ENCODE measurements at regions not wholly inside any gene's neighbourhood (a gene's known extent, or its start where the extent isn't known, plus 50 kb on each side); places are given as distances from the start of the nearest gene placed in this dataset.

DNA sequence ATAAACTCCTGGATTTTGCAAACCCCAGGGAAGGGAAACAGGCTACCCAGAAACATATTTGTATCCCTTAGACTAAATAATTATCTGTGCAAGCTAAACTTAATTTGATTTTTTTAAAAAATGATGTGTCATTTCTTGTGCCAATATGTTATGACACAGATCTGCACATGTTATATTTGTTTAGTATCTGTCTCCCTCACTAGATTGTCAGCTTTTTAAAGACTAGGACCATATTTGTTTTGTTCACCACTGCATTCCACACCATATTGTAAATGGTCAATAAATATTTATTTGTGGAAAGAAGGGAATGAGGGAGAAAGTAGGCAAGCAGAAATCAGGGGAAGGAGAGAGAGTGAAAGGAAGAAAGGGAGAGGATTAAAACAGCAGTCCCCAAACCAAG, 143.3 kb upstream of the TNPO1 start:
- H3K27me3 Mint-ChIP-seq (ENCODE audit: insufficient read depth, unreplicated experiment), result no peaks in the 10 kb centered on the region
- POLR2A ChIA-PET, result interaction anchor here (0.8 to 1.3 kb wide), 2 partner anchors 12 to 144 kb away, joined by 3 to 4 read pairs; partner anchors contain the start of gene TNPO1
- BruUV-seq (replicated peaks), result no TSS peak

DNA sequence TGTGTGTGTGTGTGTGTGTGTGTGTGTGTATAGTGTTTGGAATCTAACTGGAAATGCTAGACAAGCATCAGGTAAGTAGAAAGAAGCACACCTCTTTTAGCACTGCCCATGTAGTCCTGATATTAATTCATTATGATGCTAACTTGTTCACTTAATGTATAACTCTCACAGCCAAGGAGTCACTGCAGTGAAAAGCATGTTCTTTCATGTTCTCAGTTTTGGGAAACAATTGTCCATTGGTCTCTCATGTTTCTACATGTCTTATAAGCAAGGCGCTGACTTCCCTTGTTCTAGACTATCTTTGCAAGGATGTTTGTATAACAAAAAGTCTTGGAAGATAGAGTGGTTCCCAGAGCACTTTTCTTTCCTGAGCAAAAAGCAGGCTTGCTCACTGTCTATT, 148.8 kb upstream of the TNPO1 start:
- H3K27ac Mint-ChIP-seq (ENCODE audit: low read depth, unreplicated experiment), result no peak overlapping the region
- DNase-seq (ENCODE audit: unreplicated experiment), result peak; percentile 29
- H3K9me3 Mint-ChIP-seq (ENCODE audit: unreplicated experiment), result no peaks in the 10 kb centered on the region
- H3K27me3 Mint-ChIP-seq (ENCODE audit: insufficient read depth, unreplicated experiment), result no peaks in the 10 kb centered on the region
- H3K36me3 Mint-ChIP-seq (ENCODE audit: insufficient read depth, unreplicated experiment), result no peaks in the 10 kb centered on the region
- no peak overlapping the region for H3K4me3 Mint-ChIP-seq (ENCODE audit: unreplicated experiment)
- ChIA-PET CTCF (interaction anchor here (0.6 kb wide), 1 partner anchor 127 kb away, joined by 3 read pairs; no protein-coding TSS in a partner anchor), POLR2A (interaction anchor here (1.1 kb wide), 1 partner anchor 151 kb away, joined by 4 read pairs; no protein-coding TSS in a partner anchor)
- intact Hi-C loops (cut with micrococcal nuclease), result no loop called here
- TF ChIP-seq, protein P1, sequence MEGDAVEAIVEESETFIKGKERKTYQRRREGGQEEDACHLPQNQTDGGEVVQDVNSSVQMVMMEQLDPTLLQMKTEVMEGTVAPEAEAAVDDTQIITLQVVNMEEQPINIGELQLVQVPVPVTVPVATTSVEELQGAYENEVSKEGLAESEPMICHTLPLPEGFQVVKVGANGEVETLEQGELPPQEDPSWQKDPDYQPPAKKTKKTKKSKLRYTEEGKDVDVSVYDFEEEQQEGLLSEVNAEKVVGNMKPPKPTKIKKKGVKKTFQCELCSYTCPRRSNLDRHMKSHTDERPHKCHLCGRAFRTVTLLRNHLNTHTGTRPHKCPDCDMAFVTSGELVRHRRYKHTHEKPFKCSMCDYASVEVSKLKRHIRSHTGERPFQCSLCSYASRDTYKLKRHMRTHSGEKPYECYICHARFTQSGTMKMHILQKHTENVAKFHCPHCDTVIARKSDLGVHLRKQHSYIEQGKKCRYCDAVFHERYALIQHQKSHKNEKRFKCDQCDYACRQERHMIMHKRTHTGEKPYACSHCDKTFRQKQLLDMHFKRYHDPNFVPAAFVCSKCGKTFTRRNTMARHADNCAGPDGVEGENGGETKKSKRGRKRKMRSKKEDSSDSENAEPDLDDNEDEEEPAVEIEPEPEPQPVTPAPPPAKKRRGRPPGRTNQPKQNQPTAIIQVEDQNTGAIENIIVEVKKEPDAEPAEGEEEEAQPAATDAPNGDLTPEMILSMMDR (IDR thresholded peaks at IDR 0.05; ENCODE audit: unreplicated experiment), result no peak
- H3K4me1 Mint-ChIP-seq (ENCODE audit: insufficient read depth, unreplicated experiment), result peaks cover 8% of the 10 kb centered on the region
- BruUV-seq (replicated peaks), result no TSS peak

More for the DNA sequence above, 143.3 kb upstream of the TNPO1 start:
- intact Hi-C loops (cut with micrococcal nuclease), result no loop called here
- DNase-seq (ENCODE audit: unreplicated experiment), result no peak
- peaks cover 7% of the 10 kb centered on the region for H3K9me3 Mint-ChIP-seq (ENCODE audit: unreplicated experiment)
- H3K36me3 Mint-ChIP-seq (ENCODE audit: insufficient read depth, unreplicated experiment), result no peaks in the 10 kb centered on the region
- H3K4me3 Mint-ChIP-seq (ENCODE audit: unreplicated experiment), result no peak overlapping the region
- no peak overlapping the region for H3K27ac Mint-ChIP-seq (ENCODE audit: low read depth, unreplicated experiment)
- CTCF ChIA-PET, result no interaction called here
- no peaks in the 10 kb centered on the region for H3K4me1 Mint-ChIP-seq (ENCODE audit: insufficient read depth, unreplicated experiment)
- TF ChIP-seq, protein P1 (IDR thresholded peaks at IDR 0.05; ENCODE audit: unreplicated experiment), result no peak

DNA sequence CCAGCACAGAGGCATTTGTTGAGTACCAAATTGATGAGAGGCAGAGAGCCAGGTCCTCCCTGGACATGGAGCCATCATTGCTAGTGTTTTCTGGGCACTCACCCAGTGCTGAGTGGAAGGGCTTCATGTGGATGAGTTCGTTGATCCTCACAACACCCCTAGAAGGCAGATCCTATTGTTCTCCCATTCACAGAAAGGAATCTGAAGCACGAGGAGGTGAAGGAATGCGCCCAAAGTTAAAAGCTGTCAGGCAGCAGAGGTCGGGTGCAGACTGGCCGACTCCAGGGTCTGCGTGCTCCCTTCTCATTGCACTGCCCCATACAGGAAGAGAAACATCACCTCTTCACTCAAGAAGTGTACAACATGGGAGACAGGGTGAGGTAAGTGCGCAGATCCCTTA, 153.5 kb upstream of the TNPO1 start:
- H3K36me3 Mint-ChIP-seq (ENCODE audit: insufficient read depth, unreplicated experiment), result no peaks in the 10 kb centered on the region
- H3K27me3 Mint-ChIP-seq (ENCODE audit: insufficient read depth, unreplicated experiment), result no peaks in the 10 kb centered on the region
- ChIA-PET CTCF (no interaction called here), POLR2A (no interaction called here)
- TF ChIP-seq, protein P1 (IDR thresholded peaks at IDR 0.05; ENCODE audit: unreplicated experiment), result no peak
- no peak for DNase-seq (ENCODE audit: unreplicated experiment)
- no TSS peak for BruUV-seq (replicated peaks)
- H3K9me3 Mint-ChIP-seq (ENCODE audit: unreplicated experiment), result no peaks in the 10 kb centered on the region
- H3K4me1 Mint-ChIP-seq (ENCODE audit: insufficient read depth, unreplicated experiment), result peaks cover 8% of the 10 kb centered on the region
- H3K4me3 Mint-ChIP-seq (ENCODE audit: unreplicated experiment), result no peak overlapping the region
- intact Hi-C loops (cut with micrococcal nuclease), result no loop called here
- no peak overlapping the region for H3K27ac Mint-ChIP-seq (ENCODE audit: low read depth, unreplicated experiment)

DNA sequence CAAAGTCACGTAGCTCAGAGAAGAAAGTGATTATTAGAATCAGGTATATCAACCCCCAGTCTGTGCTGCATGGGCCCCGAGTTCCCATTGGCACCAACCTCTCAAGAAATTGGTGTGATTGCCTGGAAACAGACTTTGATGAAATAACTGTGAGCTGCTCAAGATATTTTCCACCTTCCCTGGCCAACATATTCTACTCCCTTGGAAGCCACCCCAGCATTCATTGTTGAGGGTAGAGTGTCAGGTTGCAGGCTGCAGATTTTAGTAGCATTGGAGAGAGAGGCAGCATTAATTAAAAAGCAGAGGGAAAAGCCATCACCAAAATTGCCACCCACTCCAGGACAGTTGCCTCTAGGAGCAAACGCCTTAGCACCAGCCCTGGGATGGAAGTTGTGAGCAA, 154.2 kb upstream of the TNPO1 start:
- peaks cover 4% of the 10 kb centered on the region for H3K4me1 Mint-ChIP-seq (ENCODE audit: insufficient read depth, unreplicated experiment)

More for the DNA sequence above, 154.2 kb upstream of the TNPO1 start:
- H3K36me3 Mint-ChIP-seq (ENCODE audit: insufficient read depth, unreplicated experiment), result no peaks in the 10 kb centered on the region
- intact Hi-C loops (cut with micrococcal nuclease), result no loop called here
- no peak overlapping the region for H3K27ac Mint-ChIP-seq (ENCODE audit: low read depth, unreplicated experiment)
- ChIA-PET CTCF (no interaction called here), POLR2A (no interaction called here)
- H3K4me3 Mint-ChIP-seq (ENCODE audit: unreplicated experiment), result no peak overlapping the region
- no TSS peak for BruUV-seq (replicated peaks)
- TF ChIP-seq, protein P1 (IDR thresholded peaks at IDR 0.05; ENCODE audit: unreplicated experiment), result no peak
- no peaks in the 10 kb centered on the region for H3K9me3 Mint-ChIP-seq (ENCODE audit: unreplicated experiment)
- no peak for DNase-seq (ENCODE audit: unreplicated experiment)
- H3K27me3 Mint-ChIP-seq (ENCODE audit: insufficient read depth, unreplicated experiment), result no peaks in the 10 kb centered on the region

All from MCF 10A (cell line).